ENCODE measurements at regions not wholly inside any gene's neighbourhood (a gene's known extent, or its start where the extent isn't known, plus 50 kb on each side); places are given as distances from the start of the nearest gene placed in this dataset.

GRCh38 chr1:175891783-175892309 lies 148.5 kb upstream of the TNR start:
- no peak overlapping the region for H3K27ac Mint-ChIP-seq
- DNase-seq, result peak; percentile 32
- H3K36me3 Mint-ChIP-seq (ENCODE audit: low read depth), result no peaks in the 10 kb centered on the region
- Histone ChIP-seq H3K4me1 (ENCODE audit: control insufficient read depth, insufficient read depth, low read length) (peaks cover 6% of the 10 kb centered on the region), H3K4me3 (ENCODE audit: low read length) (no peak overlapping the region), H3K9ac (ENCODE audit: extremely low read depth, low read length, poor library complexity, severe bottlenecking) (no peak overlapping the region), H3K27me3 (ENCODE audit: control insufficient read depth, insufficient read depth, low read length, poor library complexity, severe bottlenecking) (no peaks in the 10 kb centered on the region), H3K27ac (ENCODE audit: low read depth, low read length) (no peak overlapping the region), H3K36me3 (ENCODE audit: control insufficient read depth, insufficient read depth, low read length) (no peaks in the 10 kb centered on the region), H3K9me3 (ENCODE audit: control insufficient read depth, low read length) (peaks cover 13% of the 10 kb centered on the region)
- H3K4me1 Mint-ChIP-seq, result peaks cover 16% of the 10 kb centered on the region
- H3K27me3 Mint-ChIP-seq (ENCODE audit: insufficient read depth), result peaks cover 74% of the 10 kb centered on the region
- no peak overlapping the region for H3K4me3 Mint-ChIP-seq
- WGBS, 2 experiments (ENCODE audit: insufficient coverage in 1 of 2, insufficient read length in 1 of 2), result 94 to 100% methylated on average over 5 to 10 of the region's 10 CpGs
- H3K9me3 Mint-ChIP-seq, result peaks cover 5% of the 10 kb centered on the region
- TF ChIP-seq, protein P1, sequence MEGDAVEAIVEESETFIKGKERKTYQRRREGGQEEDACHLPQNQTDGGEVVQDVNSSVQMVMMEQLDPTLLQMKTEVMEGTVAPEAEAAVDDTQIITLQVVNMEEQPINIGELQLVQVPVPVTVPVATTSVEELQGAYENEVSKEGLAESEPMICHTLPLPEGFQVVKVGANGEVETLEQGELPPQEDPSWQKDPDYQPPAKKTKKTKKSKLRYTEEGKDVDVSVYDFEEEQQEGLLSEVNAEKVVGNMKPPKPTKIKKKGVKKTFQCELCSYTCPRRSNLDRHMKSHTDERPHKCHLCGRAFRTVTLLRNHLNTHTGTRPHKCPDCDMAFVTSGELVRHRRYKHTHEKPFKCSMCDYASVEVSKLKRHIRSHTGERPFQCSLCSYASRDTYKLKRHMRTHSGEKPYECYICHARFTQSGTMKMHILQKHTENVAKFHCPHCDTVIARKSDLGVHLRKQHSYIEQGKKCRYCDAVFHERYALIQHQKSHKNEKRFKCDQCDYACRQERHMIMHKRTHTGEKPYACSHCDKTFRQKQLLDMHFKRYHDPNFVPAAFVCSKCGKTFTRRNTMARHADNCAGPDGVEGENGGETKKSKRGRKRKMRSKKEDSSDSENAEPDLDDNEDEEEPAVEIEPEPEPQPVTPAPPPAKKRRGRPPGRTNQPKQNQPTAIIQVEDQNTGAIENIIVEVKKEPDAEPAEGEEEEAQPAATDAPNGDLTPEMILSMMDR (conservative IDR thresholded peaks at IDR 0.05), result no peak

GRCh38 chr1:175890958-175891357 lies 147.6 kb upstream of the TNR start:
- H3K9me3 Mint-ChIP-seq, result peaks cover 5% of the 10 kb centered on the region
- H3K27ac ChIP-seq (ENCODE audit: low read depth, low read length), result no peak overlapping the region
- H3K4me1 ChIP-seq (ENCODE audit: control insufficient read depth, insufficient read depth, low read length), result peaks cover 6% of the 10 kb centered on the region
- peak; percentile 28 for DNase-seq
- H3K27me3 Mint-ChIP-seq (ENCODE audit: insufficient read depth), result peaks cover 71% of the 10 kb centered on the region
- no peaks in the 10 kb centered on the region for H3K27me3 ChIP-seq (ENCODE audit: control insufficient read depth, insufficient read depth, low read length, poor library complexity, severe bottlenecking)
- no peak overlapping the region for H3K9ac ChIP-seq (ENCODE audit: extremely low read depth, low read length, poor library complexity, severe bottlenecking)
- H3K36me3 ChIP-seq (ENCODE audit: control insufficient read depth, insufficient read depth, low read length), result no peaks in the 10 kb centered on the region
- peaks cover 13% of the 10 kb centered on the region for H3K9me3 ChIP-seq (ENCODE audit: control insufficient read depth, low read length)
- H3K4me3 Mint-ChIP-seq, result no peak overlapping the region
- H3K4me1 Mint-ChIP-seq, result peaks cover 16% of the 10 kb centered on the region
- no peak overlapping the region for H3K27ac Mint-ChIP-seq
- no peaks in the 10 kb centered on the region for H3K36me3 Mint-ChIP-seq (ENCODE audit: low read depth)
- no peak overlapping the region for H3K4me3 ChIP-seq (ENCODE audit: low read length)
- WGBS, 2 experiments (ENCODE audit: insufficient coverage in 1 of 2, insufficient read length in 1 of 2), result 95 to 96% methylated on average over 6 to 7 of the region's 7 CpGs
- TF ChIP-seq, protein P1 (conservative IDR thresholded peaks at IDR 0.05), result no peak

- peak; percentile 13 for DNase-seq
- H3K4me1 ChIP-seq (ENCODE audit: control insufficient read depth, insufficient read depth, low read length), result peaks cover 8% of the 10 kb centered on the region
- peaks cover 17% of the 10 kb centered on the region for H3K4me1 Mint-ChIP-seq
- H3K27me3 ChIP-seq (ENCODE audit: control insufficient read depth, insufficient read depth, low read length, poor library complexity, severe bottlenecking), result no peaks in the 10 kb centered on the region
- H3K27me3 Mint-ChIP-seq (ENCODE audit: insufficient read depth), result peaks cover 69% of the 10 kb centered on the region
- H3K27ac Mint-ChIP-seq, result no peak overlapping the region
- no peaks in the 10 kb centered on the region for H3K36me3 Mint-ChIP-seq (ENCODE audit: low read depth)
- H3K4me3 ChIP-seq (ENCODE audit: low read length), result no peak overlapping the region
- no peaks in the 10 kb centered on the region for H3K36me3 ChIP-seq (ENCODE audit: control insufficient read depth, insufficient read depth, low read length)
- no peaks in the 10 kb centered on the region for H3K9me3 Mint-ChIP-seq
- H3K4me3 Mint-ChIP-seq, result no peak overlapping the region
- WGBS, 2 experiments (ENCODE audit: insufficient coverage in 1 of 2, insufficient read length in 1 of 2), result 81 to 92% methylated on average over 2 of the region's 2 CpGs
- no peak overlapping the region for H3K9ac ChIP-seq (ENCODE audit: extremely low read depth, low read length, poor library complexity, severe bottlenecking)
- TF ChIP-seq, protein P1 (conservative IDR thresholded peaks at IDR 0.05), result no peak
- peaks cover 6% of the 10 kb centered on the region for H3K9me3 ChIP-seq (ENCODE audit: control insufficient read depth, low read length)
- no peak overlapping the region for H3K27ac ChIP-seq (ENCODE audit: low read depth, low read length)
These were observed 146.5 kb upstream of the TNR start for GRCh38 chr1:175889848-175890247.

All from endodermal cell (in vitro differentiated cells).